Liver (tissue), 8 donors: ENCODE measurements at regions not wholly inside any gene's neighbourhood (a gene's known extent, or its start where the extent isn't known, plus 50 kb on each side); places are given as distances from the start of the nearest gene placed in this dataset.

Experiments used
- DNase-seq: peaks from one replicate; pipeline ENCODE4 v3.0.0-alpha.2; 2017; ENCODE audit warnings: low spot score
- H3K27ac ChIP-seq, 2 donors: one replicate each; pipeline ENCODE4 v1.7.0; 2013; ENCODE audit warnings: inconsistent platforms in 2 of 2, low read length in 2 of 2, control low read depth in 1 of 2, low read depth in 1 of 2, mild to moderate bottlenecking in 1 of 2
- H3K27me3 ChIP-seq, 4 donors: one replicate each; pipeline versions ENCODE4 v1.6.1 to v1.7.0; 2013; ENCODE audit warnings: low read length in 3 of 4, inconsistent platforms in 1 of 4, mild to moderate bottlenecking in 1 of 4, moderate library complexity in 1 of 4; ENCODE audit not compliant: control insufficient read depth in 4 of 4, insufficient read depth in 4 of 4
- H3K36me3 ChIP-seq, 4 donors: one replicate each; pipeline versions ENCODE4 v1.6.1 to v1.7.0; 2013; ENCODE audit warnings: low read length in 3 of 4, mild to moderate bottlenecking in 3 of 4, low read depth in 1 of 4, moderate library complexity in 1 of 4; ENCODE audit not compliant: control insufficient read depth in 4 of 4, insufficient read depth in 3 of 4
- H3K4me1 ChIP-seq, 4 donors: one replicate each; pipeline versions ENCODE4 v1.6.1 to v1.7.0; 2013; ENCODE audit warnings: low read length in 3 of 4, mild to moderate bottlenecking in 3 of 4, moderate library complexity in 1 of 4; ENCODE audit not compliant: control insufficient read depth in 4 of 4, insufficient read depth in 4 of 4
- H3K4me3 ChIP-seq, 3 donors: one replicate each; pipeline versions ENCODE4 v1.6.1 to v1.7.0; 2013; ENCODE audit warnings: low read length in 3 of 3, control low read depth in 1 of 3, low read depth in 1 of 3, mild to moderate bottlenecking in 1 of 3
- H3K9ac ChIP-seq, 2 donors: one replicate each; pipeline ENCODE4 v1.7.0; 2013; ENCODE audit warnings: low read length in 2 of 2, mild to moderate bottlenecking in 2 of 2, moderate library complexity in 2 of 2, control low read depth in 1 of 2, low read depth in 1 of 2
- H3K9me3 ChIP-seq, 4 donors: one replicate each; pipeline versions ENCODE4 v1.6.1 to v1.7.0; 2013; ENCODE audit warnings: low read length in 3 of 4; ENCODE audit not compliant: control insufficient read depth in 4 of 4
- ATF3 ChIP-seq: IDR thresholded peaks from 2 replicates; pipeline ENCODE4 v1.6.1; 2016; ENCODE audit warnings: antibody characterized with exemption
- CTCF ChIP-seq: fragments of 150-350 bp; IDR thresholded peaks from 2 replicates; pipeline ENCODE4 v1.5.1; 2017; ENCODE audit warnings: improper control_type of control experiment, low read depth, low read length; ENCODE audit not compliant: missing input control
- EGR1 ChIP-seq, 2 donors: IDR thresholded peaks; 2 replicates each; pipeline ENCODE4 v1.6.1; 2016 to 2018; ENCODE audit warnings: antibody characterized with exemption in 2 of 2, low read depth in 2 of 2
- FOXA1 ChIP-seq: IDR thresholded peaks from 2 replicates; pipeline ENCODE4 v1.6.1; 2016; ENCODE audit warnings: antibody characterized with exemption
- FOXA2 ChIP-seq: IDR thresholded peaks from 2 replicates; pipeline ENCODE4 v1.6.1; 2016; ENCODE audit warnings: antibody characterized with exemption
- GABPA ChIP-seq, 2 donors: IDR thresholded peaks in 1 of 2; conservative IDR thresholded peaks in 1 of 2; 2 replicates each; pipeline ENCODE4 v1.6.1; 2016; ENCODE audit warnings: antibody characterized with exemption in 2 of 2, mild to moderate bottlenecking in 1 of 2, moderate library complexity in 1 of 2
- HNF4A ChIP-seq, 2 donors: conservative IDR thresholded peaks; 2 replicates each; pipeline ENCODE4 v1.6.1; 2016; ENCODE audit warnings: antibody characterized with exemption in 2 of 2, mild to moderate bottlenecking in 2 of 2
- HNF4G ChIP-seq: IDR thresholded peaks from 2 replicates; pipeline ENCODE4 v1.6.1; 2016; ENCODE audit warnings: antibody characterized with exemption
- JUND ChIP-seq, 2 donors: IDR thresholded peaks; 2 replicates each; pipeline ENCODE4 v1.6.1; 2016; ENCODE audit warnings: antibody characterized with exemption in 2 of 2
- MAX ChIP-seq: IDR thresholded peaks from 2 replicates; pipeline ENCODE4 v1.6.1; 2016; ENCODE audit warnings: antibody characterized with exemption
- NR2F2 ChIP-seq: IDR thresholded peaks from 2 replicates; pipeline ENCODE4 v1.6.1; 2016; ENCODE audit warnings: antibody characterized with exemption
- RAD21 ChIP-seq, 2 donors: IDR thresholded peaks; 2 replicates each; pipeline ENCODE4 v1.6.1; 2016; ENCODE audit warnings: antibody characterized with exemption in 2 of 2, mild to moderate bottlenecking in 2 of 2
- RXRA ChIP-seq, 2 donors: IDR thresholded peaks; 2 replicates each; pipeline ENCODE4 v1.6.1; 2017 to 2018; ENCODE audit warnings: antibody characterized with exemption in 2 of 2, mild to moderate bottlenecking in 1 of 2
- SP1 ChIP-seq: IDR thresholded peaks from 2 replicates; pipeline ENCODE4 v1.6.1; 2018; ENCODE audit warnings: antibody characterized with exemption, mild to moderate bottlenecking
- TAF1 ChIP-seq: conservative IDR thresholded peaks from 2 replicates; pipeline ENCODE4 v1.6.1; 2016; ENCODE audit warnings: antibody characterized with exemption, mild to moderate bottlenecking
- YY1 ChIP-seq: IDR thresholded peaks from 2 replicates; pipeline ENCODE4 v1.6.1; 2016; ENCODE audit warnings: antibody characterized with exemption, mild to moderate bottlenecking
- ZBTB33 ChIP-seq: IDR thresholded peaks from 2 replicates; pipeline ENCODE4 v1.6.1; 2016; ENCODE audit warnings: antibody characterized with exemption
- WGBS: extraction: QIAGEN DNeasy Blood & Tissue Kit; methylation state at CpG from one replicate; pipeline ENCODE4 v1.1.7; 2013; 5-methylcytosine and 5-hydroxymethylcytosine counted together
- donor health status: healthy.
- donor health status: healthy.
- donor health status: healthy.
- donor health status: healthy.
- donor health status: healthy.

- no peak for DNase-seq
- 92% methylated on average over 17 of the region's 17 CpGs for WGBS
- no peak for TF ChIP-seq FOXA1
- TF ChIP-seq GABPA (IDR thresholded peaks at IDR 0.05 in 1 of 2, conservative IDR thresholded peaks at IDR 0.05 in 1 of 2), result no peak
- TF ChIP-seq JUND (IDR thresholded peaks at IDR 0.05), result no peak
- no peak for TF ChIP-seq RXRA (IDR thresholded peaks at IDR 0.05)
- TF ChIP-seq HNF4A (conservative IDR thresholded peaks at IDR 0.05), result no peak
- no peak for TF ChIP-seq NR2F2
- TF ChIP-seq FOXA2, result no peak
- H3K4me3 ChIP-seq, result no peak overlapping the region
- no peaks in the 10 kb centered on the region for H3K9me3 ChIP-seq
- H3K9ac ChIP-seq, result no peak overlapping the region
- H3K36me3 ChIP-seq, result no peaks in the 10 kb centered on the region
- no peaks in the 10 kb centered on the region for H3K4me1 ChIP-seq
- H3K27ac ChIP-seq, result no peak overlapping the region
- peaks cover 0 to under 1% (median 0%) of the 10 kb centered on the region in 4 donors for H3K27me3 ChIP-seq
Measured at GRCh38 chr21:18759751-18760161, 356.2 kb upstream of the TMPRSS15 start.

GRCh38 chr21:18760247-18760646 is 356.7 kb upstream of the TMPRSS15 start:
- no peaks in the 10 kb centered on the region for H3K4me1 ChIP-seq
- no peak overlapping the region for H3K4me3 ChIP-seq
- peaks cover 0 to 2% (median 0%) of the 10 kb centered on the region in 4 donors for H3K27me3 ChIP-seq
- no peak overlapping the region for H3K27ac ChIP-seq
- no peak for TF ChIP-seq SP1
- no peak for TF ChIP-seq RXRA (IDR thresholded peaks at IDR 0.05)
- no peak for TF ChIP-seq MAX
- no peak for TF ChIP-seq JUND (IDR thresholded peaks at IDR 0.05)
- TF ChIP-seq CTCF, result no peak
- no peak for TF ChIP-seq YY1
- TF ChIP-seq FOXA2, result no peak
- TF ChIP-seq NR2F2, result no peak
- no peak for TF ChIP-seq TAF1
- no peak for TF ChIP-seq ATF3
- no peak for TF ChIP-seq FOXA1
- no peak for TF ChIP-seq HNF4G
- TF ChIP-seq RAD21 (IDR thresholded peaks at IDR 0.05), result no peak
- no peak for TF ChIP-seq GABPA (IDR thresholded peaks at IDR 0.05 in 1 of 2, conservative IDR thresholded peaks at IDR 0.05 in 1 of 2)
- TF ChIP-seq ZBTB33, result no peak
- TF ChIP-seq EGR1 (IDR thresholded peaks at IDR 0.05; ENCODE audit: low read depth in 2 of 2), result no peak
- no peaks in the 10 kb centered on the region for H3K36me3 ChIP-seq
- no peaks in the 10 kb centered on the region for H3K9me3 ChIP-seq
- H3K9ac ChIP-seq, result no peak overlapping the region
- WGBS, result 76% methylated on average over 5 of the region's 5 CpGs
- DNase-seq, result no peak
